ENCODE measurements at regions not wholly inside any gene's neighbourhood (a gene's known extent, or its start where the extent isn't known, plus 50 kb on each side); places are given as distances from the start of the nearest gene placed in this dataset.

DNA sequence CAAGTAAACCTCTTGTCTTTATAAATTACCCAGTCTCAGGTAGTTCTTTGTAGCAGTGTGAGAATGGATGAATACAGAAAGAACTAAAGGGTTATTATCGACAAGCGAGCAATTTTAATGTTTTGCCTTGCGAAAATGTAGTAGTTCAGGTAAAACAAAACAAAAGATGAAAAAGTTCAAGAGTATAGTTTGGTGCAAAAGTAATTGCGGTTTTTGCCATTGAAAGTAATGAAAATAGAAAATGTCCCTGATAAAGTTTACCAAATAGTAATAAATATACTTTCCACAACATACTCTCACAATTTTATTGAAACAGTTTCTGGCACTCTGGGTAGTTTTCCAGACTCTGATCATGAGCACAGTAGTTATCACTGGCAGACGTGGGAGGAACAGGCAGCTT, 71.9 kb upstream of the SLC35B3 start:
- H3K27ac ChIP-seq (ENCODE audit: low read depth in 1 of 2, low read length in 1 of 2), result no peak overlapping the region
- H3K4me3 ChIP-seq, result no peak overlapping the region
- ATAC-seq (ENCODE audit: insufficient read depth, low FRiP score), result no peak
- H3K27me3 ChIP-seq (ENCODE audit: control insufficient read depth in 3 of 3, insufficient read depth in 3 of 3, low read length in 2 of 3), result no peaks in the 10 kb centered on the region
- H3K36me3 ChIP-seq (ENCODE audit: control insufficient read depth in 4 of 4, insufficient read depth in 4 of 4, low read length in 4 of 4), result no peaks in the 10 kb centered on the region
- TF ChIP-seq, protein P1, sequence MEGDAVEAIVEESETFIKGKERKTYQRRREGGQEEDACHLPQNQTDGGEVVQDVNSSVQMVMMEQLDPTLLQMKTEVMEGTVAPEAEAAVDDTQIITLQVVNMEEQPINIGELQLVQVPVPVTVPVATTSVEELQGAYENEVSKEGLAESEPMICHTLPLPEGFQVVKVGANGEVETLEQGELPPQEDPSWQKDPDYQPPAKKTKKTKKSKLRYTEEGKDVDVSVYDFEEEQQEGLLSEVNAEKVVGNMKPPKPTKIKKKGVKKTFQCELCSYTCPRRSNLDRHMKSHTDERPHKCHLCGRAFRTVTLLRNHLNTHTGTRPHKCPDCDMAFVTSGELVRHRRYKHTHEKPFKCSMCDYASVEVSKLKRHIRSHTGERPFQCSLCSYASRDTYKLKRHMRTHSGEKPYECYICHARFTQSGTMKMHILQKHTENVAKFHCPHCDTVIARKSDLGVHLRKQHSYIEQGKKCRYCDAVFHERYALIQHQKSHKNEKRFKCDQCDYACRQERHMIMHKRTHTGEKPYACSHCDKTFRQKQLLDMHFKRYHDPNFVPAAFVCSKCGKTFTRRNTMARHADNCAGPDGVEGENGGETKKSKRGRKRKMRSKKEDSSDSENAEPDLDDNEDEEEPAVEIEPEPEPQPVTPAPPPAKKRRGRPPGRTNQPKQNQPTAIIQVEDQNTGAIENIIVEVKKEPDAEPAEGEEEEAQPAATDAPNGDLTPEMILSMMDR (IDR thresholded peaks at IDR 0.05; ENCODE audit: control extremely low read depth, extremely low read depth), result no peak
- no peak overlapping the region for H3K9ac ChIP-seq (ENCODE audit: insufficient read depth in 1 of 2, low read length in 2 of 2)
- 91 to 93% methylated on average over 5 of the region's 5 CpGs for WGBS, 2 donors
- H3K4me1 ChIP-seq (ENCODE audit: control insufficient read depth in 5 of 5, insufficient read depth in 5 of 5, low read length in 5 of 5), result no peaks in the 10 kb centered on the region
- no peak for DNase-seq
- H3K9me3 ChIP-seq (ENCODE audit: control insufficient read depth in 4 of 4, insufficient read depth in 3 of 4, low read length in 3 of 4), result peaks cover 0 to 2% (median 0%) of the 10 kb centered on the region in 4 donors

DNA sequence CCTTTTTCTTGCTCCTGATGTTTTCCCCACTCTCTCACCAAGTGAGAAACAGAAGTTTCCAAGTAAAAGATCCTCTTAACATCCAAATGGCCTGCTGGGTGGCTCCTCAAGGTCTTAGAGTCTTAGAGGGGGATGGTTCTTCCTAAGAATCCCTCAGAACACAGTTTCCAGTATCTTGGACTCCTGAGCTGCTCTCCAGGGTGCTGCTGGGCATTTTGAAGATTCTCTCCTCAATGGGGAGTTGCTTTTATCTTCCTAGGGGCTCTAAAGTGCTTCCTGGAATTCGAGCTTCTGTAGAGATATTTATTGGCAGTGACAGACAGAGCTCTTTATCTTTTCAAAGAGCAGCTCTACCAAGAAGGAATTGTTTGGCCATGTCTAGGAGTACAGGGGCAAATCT, 70.8 kb upstream of the SLC35B3 start:
- H3K4me1 ChIP-seq (ENCODE audit: control insufficient read depth in 5 of 5, insufficient read depth in 5 of 5, low read length in 5 of 5), result no peaks in the 10 kb centered on the region
- DNase-seq, result peak in 1 of 3 donors; percentile 18
- WGBS, 2 donors, result 14 to 20% methylated on average over 1 of the region's 1 CpG
- no peaks in the 10 kb centered on the region for H3K27me3 ChIP-seq (ENCODE audit: control insufficient read depth in 3 of 3, insufficient read depth in 3 of 3, low read length in 2 of 3)
- ATAC-seq (ENCODE audit: insufficient read depth, low FRiP score), result no peak
- peaks cover 0 to 2% (median 0%) of the 10 kb centered on the region in 4 donors for H3K9me3 ChIP-seq (ENCODE audit: control insufficient read depth in 4 of 4, insufficient read depth in 3 of 4, low read length in 3 of 4)
- H3K4me3 ChIP-seq, result no peak overlapping the region
- H3K36me3 ChIP-seq (ENCODE audit: control insufficient read depth in 4 of 4, insufficient read depth in 4 of 4, low read length in 4 of 4), result no peaks in the 10 kb centered on the region
- TF ChIP-seq, protein P1 (IDR thresholded peaks at IDR 0.05; ENCODE audit: control extremely low read depth, extremely low read depth), result no peak
- H3K9ac ChIP-seq (ENCODE audit: insufficient read depth in 1 of 2, low read length in 2 of 2), result no peak overlapping the region
- H3K27ac ChIP-seq (ENCODE audit: low read depth in 1 of 2, low read length in 1 of 2), result no peak overlapping the region

DNA sequence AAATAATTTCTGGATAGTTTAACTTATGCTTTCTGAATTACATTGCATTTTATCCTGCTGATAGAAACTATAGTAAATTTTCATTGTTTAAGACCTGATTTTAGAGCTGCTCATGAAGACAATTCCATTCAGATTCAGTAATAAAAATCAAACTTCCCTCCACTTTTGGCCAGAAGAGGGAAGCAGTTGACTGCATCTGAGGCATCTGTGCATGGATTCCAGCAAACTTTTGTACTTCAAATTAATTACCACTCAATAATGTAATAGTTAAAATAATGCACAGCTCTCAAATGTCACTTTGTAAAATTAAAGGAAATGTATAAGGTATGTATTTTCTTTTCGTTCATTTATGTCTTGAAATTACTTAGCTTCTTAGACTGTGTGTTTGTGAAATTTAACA, 64.2 kb upstream of the SLC35B3 start:
- 55 to 69% methylated on average over 1 of the region's 1 CpG for WGBS, 2 donors

More for the DNA sequence above, 64.2 kb upstream of the SLC35B3 start:
- no peak overlapping the region for H3K9ac ChIP-seq (ENCODE audit: insufficient read depth in 1 of 2, low read length in 2 of 2)
- H3K27me3 ChIP-seq (ENCODE audit: control insufficient read depth in 3 of 3, insufficient read depth in 3 of 3, low read length in 2 of 3), result no peaks in the 10 kb centered on the region
- no peaks in the 10 kb centered on the region for H3K4me1 ChIP-seq (ENCODE audit: control insufficient read depth in 5 of 5, insufficient read depth in 5 of 5, low read length in 5 of 5)
- H3K27ac ChIP-seq (ENCODE audit: low read depth in 1 of 2, low read length in 1 of 2), result no peak overlapping the region
- H3K4me3 ChIP-seq, result no peak overlapping the region
- peaks cover 0 to 8% (median 0%) of the 10 kb centered on the region in 4 donors for H3K9me3 ChIP-seq (ENCODE audit: control insufficient read depth in 4 of 4, insufficient read depth in 3 of 4, low read length in 3 of 4)
- ATAC-seq (ENCODE audit: insufficient read depth, low FRiP score), result no peak
- peak in 2 of 3 donors; percentile 58 to 63 for DNase-seq
- TF ChIP-seq, protein P1 (IDR thresholded peaks at IDR 0.05; ENCODE audit: control extremely low read depth, extremely low read depth), result no peak
- no peaks in the 10 kb centered on the region for H3K36me3 ChIP-seq (ENCODE audit: control insufficient read depth in 4 of 4, insufficient read depth in 4 of 4, low read length in 4 of 4)
